ENCODE measurements at regions not wholly inside any gene's neighbourhood (a gene's known extent, or its start where the extent isn't known, plus 50 kb on each side); places are given as distances from the start of the nearest gene placed in this dataset.

GRCh38 chr2:145076085-145076484 lies 556.2 kb upstream of the ZEB2 start:
- DNase-seq: no peak
- no peak for FAIRE-seq
- intact Hi-C loops (cut with DNase I): no loop called here

DNA sequence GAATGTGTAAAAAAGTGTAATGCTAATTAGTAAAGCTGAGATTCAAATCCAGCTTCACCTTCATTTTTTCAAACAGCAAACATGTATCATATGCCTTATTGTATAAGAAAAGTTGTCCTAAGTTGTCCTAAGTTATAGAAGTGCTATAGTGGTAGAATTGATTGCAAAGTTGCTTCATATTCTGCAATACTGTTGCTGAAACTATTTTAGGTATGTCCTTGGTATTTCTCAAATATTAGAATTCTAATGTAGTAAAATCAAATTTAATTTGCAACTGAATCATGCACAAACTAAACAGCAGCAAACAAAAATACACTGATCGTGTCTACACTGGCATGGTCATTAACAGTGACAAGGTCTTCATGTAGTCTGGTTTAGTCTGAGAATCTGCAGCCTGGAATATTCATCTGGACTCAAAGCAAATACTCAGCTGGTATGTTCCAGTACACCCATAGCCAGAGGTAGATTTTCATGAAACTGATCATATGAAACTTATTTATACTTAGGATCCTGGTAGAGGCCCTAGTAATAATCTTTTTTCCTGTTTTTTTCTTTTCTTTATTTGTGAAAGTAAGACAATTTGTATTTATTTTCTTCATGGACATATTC lies 555.6 kb upstream of the ZEB2 start:
- intact Hi-C loops (cut with DNase I): no loop called here
- H3K9me3 ChIP-seq (ENCODE audit: control insufficient read depth in 2 of 3, insufficient read depth in 1 of 3, low read length in 3 of 3): no peaks in the 10 kb centered on the region
- H3K4me1 ChIP-seq (ENCODE audit: control insufficient read depth in 2 of 3, insufficient read depth in 2 of 3, low read depth in 1 of 3, low read length in 3 of 3): no peaks in the 10 kb centered on the region
- no peaks in the 10 kb centered on the region for H3K36me3 ChIP-seq (ENCODE audit: control insufficient read depth in 2 of 3, insufficient read depth in 3 of 3, low read length in 3 of 3)
- FAIRE-seq (no peak), DNase-seq (no peak)
- no peak overlapping the region for H3K4me3 ChIP-seq (ENCODE audit: low read length in 3 of 3)
- H3K9ac ChIP-seq (ENCODE audit: low read length in 3 of 3): no peak overlapping the region
- TF ChIP-seq, protein P1, sequence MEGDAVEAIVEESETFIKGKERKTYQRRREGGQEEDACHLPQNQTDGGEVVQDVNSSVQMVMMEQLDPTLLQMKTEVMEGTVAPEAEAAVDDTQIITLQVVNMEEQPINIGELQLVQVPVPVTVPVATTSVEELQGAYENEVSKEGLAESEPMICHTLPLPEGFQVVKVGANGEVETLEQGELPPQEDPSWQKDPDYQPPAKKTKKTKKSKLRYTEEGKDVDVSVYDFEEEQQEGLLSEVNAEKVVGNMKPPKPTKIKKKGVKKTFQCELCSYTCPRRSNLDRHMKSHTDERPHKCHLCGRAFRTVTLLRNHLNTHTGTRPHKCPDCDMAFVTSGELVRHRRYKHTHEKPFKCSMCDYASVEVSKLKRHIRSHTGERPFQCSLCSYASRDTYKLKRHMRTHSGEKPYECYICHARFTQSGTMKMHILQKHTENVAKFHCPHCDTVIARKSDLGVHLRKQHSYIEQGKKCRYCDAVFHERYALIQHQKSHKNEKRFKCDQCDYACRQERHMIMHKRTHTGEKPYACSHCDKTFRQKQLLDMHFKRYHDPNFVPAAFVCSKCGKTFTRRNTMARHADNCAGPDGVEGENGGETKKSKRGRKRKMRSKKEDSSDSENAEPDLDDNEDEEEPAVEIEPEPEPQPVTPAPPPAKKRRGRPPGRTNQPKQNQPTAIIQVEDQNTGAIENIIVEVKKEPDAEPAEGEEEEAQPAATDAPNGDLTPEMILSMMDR (IDR thresholded peaks at IDR 0.05; ENCODE audit: borderline replicate concordance, extremely low read depth, insufficient read depth): no peak
- no peak overlapping the region for H3K27ac ChIP-seq (ENCODE audit: low read depth in 2 of 2, low read length in 2 of 2)
- H3K27me3 ChIP-seq (ENCODE audit: control insufficient read depth, insufficient read depth, low read length): no peaks in the 10 kb centered on the region

More at GRCh38 chr2:145076085-145076484, 556.2 kb upstream of the ZEB2 start:
- Histone ChIP-seq H3K27me3 (ENCODE audit: control insufficient read depth, insufficient read depth, low read length) (no peaks in the 10 kb centered on the region), H3K4me1 (ENCODE audit: control insufficient read depth in 2 of 3, insufficient read depth in 2 of 3, low read depth in 1 of 3, low read length in 3 of 3) (no peaks in the 10 kb centered on the region), H3K4me3 (ENCODE audit: low read length in 3 of 3) (no peak overlapping the region), H3K9ac (ENCODE audit: low read length in 3 of 3) (no peak overlapping the region), H3K36me3 (ENCODE audit: control insufficient read depth in 2 of 3, insufficient read depth in 3 of 3, low read length in 3 of 3) (no peaks in the 10 kb centered on the region), H3K9me3 (ENCODE audit: control insufficient read depth in 2 of 3, insufficient read depth in 1 of 3, low read length in 3 of 3) (no peaks in the 10 kb centered on the region), H3K27ac (ENCODE audit: low read depth in 2 of 2, low read length in 2 of 2) (no peak overlapping the region)
- TF ChIP-seq, protein P1 (IDR thresholded peaks at IDR 0.05; ENCODE audit: borderline replicate concordance, extremely low read depth, insufficient read depth): no peak

GRCh38 chr2:145070703-145071102 lies 550.8 kb upstream of the ZEB2 start:
- H3K27me3 ChIP-seq (ENCODE audit: control insufficient read depth, insufficient read depth, low read length): no peaks in the 10 kb centered on the region
- intact Hi-C loops (cut with DNase I): no loop called here
- DNase-seq (no peak), FAIRE-seq (no peak)
- no peak overlapping the region for H3K9ac ChIP-seq (ENCODE audit: low read length in 3 of 3)
- H3K4me3 ChIP-seq (ENCODE audit: low read length in 3 of 3): no peak overlapping the region
- H3K27ac ChIP-seq (ENCODE audit: low read depth in 2 of 2, low read length in 2 of 2): no peak overlapping the region
- H3K4me1 ChIP-seq (ENCODE audit: control insufficient read depth in 2 of 3, insufficient read depth in 2 of 3, low read depth in 1 of 3, low read length in 3 of 3): no peaks in the 10 kb centered on the region
- TF ChIP-seq, protein P1 (IDR thresholded peaks at IDR 0.05; ENCODE audit: borderline replicate concordance, extremely low read depth, insufficient read depth): no peak
- no peaks in the 10 kb centered on the region for H3K36me3 ChIP-seq (ENCODE audit: control insufficient read depth in 2 of 3, insufficient read depth in 3 of 3, low read length in 3 of 3)
- no peaks in the 10 kb centered on the region for H3K9me3 ChIP-seq (ENCODE audit: control insufficient read depth in 2 of 3, insufficient read depth in 1 of 3, low read length in 3 of 3)

- H3K27me3 ChIP-seq (ENCODE audit: control insufficient read depth, insufficient read depth, low read length): no peaks in the 10 kb centered on the region
- TF ChIP-seq, protein P1 (IDR thresholded peaks at IDR 0.05; ENCODE audit: borderline replicate concordance, extremely low read depth, insufficient read depth): no peak
- no peaks in the 10 kb centered on the region for H3K36me3 ChIP-seq (ENCODE audit: control insufficient read depth in 2 of 3, insufficient read depth in 3 of 3, low read length in 3 of 3)
- H3K9ac ChIP-seq (ENCODE audit: low read length in 3 of 3): no peak overlapping the region
- H3K4me3 ChIP-seq (ENCODE audit: low read length in 3 of 3): no peak overlapping the region
- intact Hi-C loops (cut with DNase I): no loop called here
- H3K9me3 ChIP-seq (ENCODE audit: control insufficient read depth in 2 of 3, insufficient read depth in 1 of 3, low read length in 3 of 3): no peaks in the 10 kb centered on the region
- no peak overlapping the region for H3K27ac ChIP-seq (ENCODE audit: low read depth in 2 of 2, low read length in 2 of 2)
- no peak for FAIRE-seq
- H3K4me1 ChIP-seq (ENCODE audit: control insufficient read depth in 2 of 3, insufficient read depth in 2 of 3, low read depth in 1 of 3, low read length in 3 of 3): no peaks in the 10 kb centered on the region
- no peak for DNase-seq
These were observed 548.6 kb upstream of the ZEB2 start for GRCh38 chr2:145068509-145068908.

Data from kidney (tissue), 13 donors.